ENCODE measurements at regions not wholly inside any gene's neighbourhood (a gene's known extent, or its start where the extent isn't known, plus 50 kb on each side); places are given as distances from the start of the nearest gene placed in this dataset.

DNA sequence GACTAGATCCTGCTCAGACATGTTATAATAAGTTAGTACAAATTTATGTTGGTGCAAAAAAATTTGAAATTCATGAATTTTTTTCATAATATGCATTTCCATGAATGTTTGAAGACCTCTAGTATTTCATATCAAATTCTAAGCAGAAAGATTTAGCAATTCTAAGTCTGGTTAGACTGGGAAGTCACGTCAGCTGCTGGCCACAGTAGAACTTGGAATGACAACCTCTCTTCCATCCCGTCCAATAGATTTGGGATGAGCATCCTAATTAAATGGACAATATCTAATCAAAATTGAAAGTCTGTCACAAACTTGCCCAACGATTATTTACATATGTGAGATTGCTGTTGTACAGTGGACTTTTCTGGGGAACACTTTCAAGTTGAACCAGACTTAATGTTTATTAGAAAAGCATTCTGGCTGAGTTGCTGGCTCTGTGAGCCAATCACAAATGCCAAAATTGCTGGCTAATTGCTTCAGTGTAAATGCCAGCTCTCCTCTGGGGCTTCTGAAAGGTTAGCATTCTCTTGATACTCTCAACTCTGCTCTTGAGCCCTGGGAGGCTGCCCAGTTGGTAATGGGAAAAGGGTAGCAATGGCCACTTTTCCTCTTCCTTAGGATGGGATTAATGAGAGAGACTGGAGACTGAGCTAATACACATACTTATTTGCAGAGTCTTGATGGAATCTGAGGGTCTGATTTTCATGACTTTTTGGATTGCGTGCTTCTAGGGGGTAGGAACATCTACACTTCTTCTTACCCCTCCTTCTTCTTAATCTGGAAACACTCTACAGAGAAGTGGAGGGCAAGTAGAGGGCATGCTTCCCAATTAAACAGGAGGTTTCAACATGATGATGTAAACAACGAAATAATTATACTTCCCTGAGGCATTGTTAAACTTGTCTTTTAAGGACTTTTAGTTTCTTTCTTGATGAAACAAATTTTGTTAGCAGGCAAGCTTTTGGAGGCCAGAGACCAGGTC is 253.5 kb downstream of the BAMBI start:
- Histone ChIP-seq H3K36me3 (ENCODE audit: insufficient read depth) (no peaks in the 10 kb centered on the region), H3K27ac (ENCODE audit: low read depth) (no peak overlapping the region), H3K4me3 (ENCODE audit: low read depth, low read length) (no peak overlapping the region), H3K4me1 (ENCODE audit: insufficient read depth) (no peaks in the 10 kb centered on the region)
- DNase-seq (ENCODE audit: extremely low spot score): no peak
- 67% methylated on average over 5 of the region's 5 CpGs for WGBS

DNA sequence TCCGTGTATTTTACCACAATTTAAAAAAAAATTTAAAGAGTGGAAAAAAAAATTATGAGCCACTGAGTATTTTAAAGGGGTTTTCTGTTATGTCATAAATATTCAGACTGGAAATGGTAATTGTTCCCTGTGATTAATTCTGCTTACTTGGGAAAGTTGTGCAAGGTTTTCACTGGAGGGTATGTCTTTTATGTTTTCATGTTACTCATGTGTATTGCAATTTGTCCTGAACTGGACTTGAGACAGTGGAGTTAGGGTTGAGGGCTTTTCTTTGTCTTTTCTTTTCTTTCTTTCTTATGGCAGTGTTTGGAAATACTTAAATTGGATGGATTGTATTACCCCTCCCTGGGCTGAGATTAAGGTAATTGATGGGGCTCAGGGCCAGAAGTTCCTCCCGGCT is 257.7 kb downstream of the BAMBI start:
- H3K36me3 ChIP-seq (ENCODE audit: insufficient read depth): no peaks in the 10 kb centered on the region
- WGBS: 82% methylated on average over 2 of the region's 2 CpGs

DNA sequence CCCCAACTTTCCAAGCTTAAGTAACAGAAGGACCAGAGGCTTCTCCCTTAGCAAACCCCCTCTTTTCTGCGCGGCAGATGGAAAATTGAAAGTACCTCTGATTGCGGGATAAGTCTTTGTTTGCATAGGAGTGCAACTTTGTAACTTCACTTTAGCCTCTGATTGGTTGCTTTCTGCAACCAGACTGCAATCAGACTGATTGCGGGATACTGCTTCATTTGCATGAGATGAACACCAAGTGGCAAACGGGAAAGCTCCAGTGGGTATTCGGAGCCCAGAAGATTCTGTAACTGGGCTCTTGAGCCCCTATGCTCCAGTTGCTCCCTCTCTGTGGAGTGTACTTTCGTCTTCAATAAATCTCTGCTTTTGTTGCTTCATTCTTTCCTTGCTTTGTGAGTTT is 260.6 kb downstream of the BAMBI start:
- 92% methylated on average over 7 of the region's 7 CpGs for WGBS
- H3K4me3 ChIP-seq (ENCODE audit: low read depth, low read length): no peak overlapping the region
- DNase-seq (ENCODE audit: extremely low spot score): no peak
- no peak overlapping the region for H3K27ac ChIP-seq (ENCODE audit: low read depth)
- no peaks in the 10 kb centered on the region for H3K4me1 ChIP-seq (ENCODE audit: insufficient read depth)
- H3K36me3 ChIP-seq (ENCODE audit: insufficient read depth): no peaks in the 10 kb centered on the region

More for the DNA sequence above, 257.7 kb downstream of the BAMBI start:
- H3K4me1 ChIP-seq (ENCODE audit: insufficient read depth): no peaks in the 10 kb centered on the region
- no peak overlapping the region for H3K4me3 ChIP-seq (ENCODE audit: low read depth, low read length)
- no peak overlapping the region for H3K27ac ChIP-seq (ENCODE audit: low read depth)
- no peak for DNase-seq (ENCODE audit: extremely low spot score)

DNA sequence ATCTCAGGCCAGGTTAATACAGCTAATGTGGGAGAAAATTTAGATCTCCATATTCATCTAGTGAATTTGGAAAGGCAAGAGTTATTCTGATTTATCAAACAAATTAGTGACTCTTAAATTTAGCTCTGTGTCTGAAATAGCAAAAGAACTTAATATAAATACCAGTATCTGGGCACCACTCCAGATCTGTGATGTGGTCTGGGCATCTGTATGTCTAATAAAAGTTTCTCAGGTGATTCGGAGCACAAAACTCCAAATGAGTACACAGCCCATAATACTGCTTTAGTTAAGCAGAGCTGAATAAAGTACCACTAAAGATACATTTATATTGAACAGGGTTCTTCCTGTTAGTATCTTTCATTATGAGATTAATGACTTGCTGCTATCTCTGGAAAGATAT is 261.4 kb downstream of the BAMBI start:
- no peak overlapping the region for H3K4me3 ChIP-seq (ENCODE audit: low read depth, low read length)
- peak overlapping the region; percentile 65 for H3K27ac ChIP-seq (ENCODE audit: low read depth)
- H3K36me3 ChIP-seq (ENCODE audit: insufficient read depth): no peaks in the 10 kb centered on the region
- no peak for DNase-seq (ENCODE audit: extremely low spot score)
- no peaks in the 10 kb centered on the region for H3K4me1 ChIP-seq (ENCODE audit: insufficient read depth)
- 30% methylated on average over 1 of the region's 1 CpG for WGBS

DNA sequence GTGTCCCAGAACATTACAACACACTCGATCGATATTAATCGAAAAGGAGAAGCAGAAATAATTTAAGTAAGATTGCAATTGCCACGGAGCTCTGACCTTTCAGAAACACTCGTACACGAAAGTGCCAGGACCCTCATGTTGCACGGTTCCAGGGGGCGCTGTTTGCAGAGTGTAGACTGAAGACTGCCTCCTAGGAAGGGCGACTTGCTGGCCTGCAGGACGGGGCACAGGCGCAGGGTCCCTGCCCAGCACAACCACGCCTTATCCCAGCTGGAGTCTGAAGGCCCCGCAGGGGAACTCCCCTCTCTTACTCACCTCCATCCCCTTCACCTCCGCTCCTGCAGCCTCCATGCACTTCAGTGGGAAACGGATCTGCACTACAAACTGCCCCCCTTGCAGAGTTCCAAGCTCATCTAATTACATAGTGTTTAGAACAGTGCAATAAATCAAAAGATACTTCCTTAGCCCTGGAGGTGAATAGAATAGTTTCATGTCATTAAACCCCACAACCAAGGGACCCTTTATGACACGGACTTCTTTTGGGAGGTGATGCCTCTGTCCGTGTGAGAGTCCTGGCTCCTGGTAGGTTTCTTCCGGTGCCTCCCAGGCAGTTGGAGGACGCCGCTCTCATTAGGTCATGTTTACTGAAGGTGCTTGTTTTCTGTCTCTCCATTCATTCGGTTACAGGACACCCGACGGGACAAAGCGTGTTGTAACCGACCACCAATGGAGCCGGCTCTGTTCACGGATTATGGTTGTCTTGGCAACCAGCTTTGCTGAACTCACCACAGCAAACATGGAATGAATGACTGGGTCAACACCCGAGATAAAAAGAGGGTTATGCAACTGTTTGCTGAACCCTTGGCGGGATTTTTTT is 262.2 kb downstream of the BAMBI start:
- peak; percentile 76 for DNase-seq (ENCODE audit: extremely low spot score)
- no peak overlapping the region for H3K4me3 ChIP-seq (ENCODE audit: low read depth, low read length)
- 23% methylated on average over 29 of the region's 29 CpGs for WGBS
- no peaks in the 10 kb centered on the region for H3K36me3 ChIP-seq (ENCODE audit: insufficient read depth)
- H3K4me1 ChIP-seq (ENCODE audit: insufficient read depth): no peaks in the 10 kb centered on the region
- H3K27ac ChIP-seq (ENCODE audit: low read depth): peak overlapping the region; percentile 65

- no peaks in the 10 kb centered on the region for H3K36me3 ChIP-seq (ENCODE audit: insufficient read depth)
- H3K4me3 ChIP-seq (ENCODE audit: low read depth, low read length): no peak overlapping the region
- 27% methylated on average over 8 of the region's 8 CpGs for WGBS
- peak overlapping the region; percentile 83 for H3K27ac ChIP-seq (ENCODE audit: low read depth)
- H3K4me1 ChIP-seq (ENCODE audit: insufficient read depth): no peaks in the 10 kb centered on the region
- DNase-seq (ENCODE audit: extremely low spot score): no peak
Measured at GRCh38 chr10:28940158-28940888, 263.0 kb downstream of the BAMBI start.

DNA sequence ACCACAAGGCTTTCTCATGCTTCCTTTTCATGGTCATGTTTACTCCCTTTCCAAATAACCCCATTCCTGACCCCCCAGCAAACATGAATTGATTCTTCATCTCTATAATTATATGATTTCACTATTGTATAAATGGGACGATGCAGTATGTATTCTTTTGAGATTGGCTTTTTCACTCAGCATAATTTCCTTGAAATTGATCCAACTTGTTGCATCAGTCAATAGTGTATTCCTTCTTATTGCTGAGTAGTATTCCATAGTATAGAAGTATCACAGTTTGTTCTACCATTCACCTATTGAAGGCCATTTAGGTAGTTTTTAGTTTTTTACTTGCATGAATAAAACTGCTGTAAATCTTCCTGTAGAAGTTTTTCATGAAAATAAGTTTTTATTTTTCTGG is 264.7 kb downstream of the BAMBI start:
- Histone ChIP-seq H3K36me3 (ENCODE audit: insufficient read depth) (no peaks in the 10 kb centered on the region), H3K4me3 (ENCODE audit: low read depth, low read length) (no peak overlapping the region), H3K4me1 (ENCODE audit: insufficient read depth) (no peaks in the 10 kb centered on the region), H3K27ac (ENCODE audit: low read depth) (no peak overlapping the region)
- WGBS: 86% methylated on average over 1 of the region's 1 CpG
- no peak for DNase-seq (ENCODE audit: extremely low spot score)

GRCh38 chr10:28945959-28946358 is 268.6 kb downstream of the BAMBI start:
- 35% methylated on average over 1 of the region's 1 CpG for WGBS
- DNase-seq (ENCODE audit: extremely low spot score): no peak
- no peaks in the 10 kb centered on the region for H3K4me1 ChIP-seq (ENCODE audit: insufficient read depth)
- no peak overlapping the region for H3K27ac ChIP-seq (ENCODE audit: low read depth)
- H3K4me3 ChIP-seq (ENCODE audit: low read depth, low read length): no peak overlapping the region
- H3K36me3 ChIP-seq (ENCODE audit: insufficient read depth): no peaks in the 10 kb centered on the region

DNA sequence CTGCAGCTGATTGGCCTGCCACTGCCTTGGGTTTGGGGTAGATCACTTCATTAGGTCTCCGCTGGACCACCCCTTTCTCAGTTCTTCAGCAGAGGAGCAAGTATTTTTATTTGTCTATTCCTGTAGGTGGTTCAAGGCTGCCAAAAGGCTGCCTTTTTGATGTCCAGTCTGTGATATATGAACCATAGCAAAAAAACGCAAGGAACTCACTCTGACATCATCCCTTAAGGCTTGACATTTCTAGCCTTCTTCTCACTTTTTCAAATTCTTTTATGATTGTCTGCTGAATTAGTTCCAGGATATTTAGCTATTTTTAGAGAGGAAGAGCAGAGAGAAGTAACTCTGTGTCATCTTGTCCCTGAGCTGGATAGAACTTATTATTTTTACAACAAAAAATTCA is 269.2 kb downstream of the BAMBI start:
- H3K27ac ChIP-seq (ENCODE audit: low read depth): no peak overlapping the region

GRCh38 chr10:28947171-28947570 is 269.9 kb downstream of the BAMBI start:
- DNase-seq (ENCODE audit: extremely low spot score): no peak
- H3K27ac ChIP-seq (ENCODE audit: low read depth): no peak overlapping the region
- WGBS: 29% methylated on average over 6 of the region's 6 CpGs

More for the DNA sequence above, 269.2 kb downstream of the BAMBI start:
- no peak overlapping the region for H3K4me3 ChIP-seq (ENCODE audit: low read depth, low read length)
- H3K36me3 ChIP-seq (ENCODE audit: insufficient read depth): no peaks in the 10 kb centered on the region
- DNase-seq (ENCODE audit: extremely low spot score): no peak
- 54% methylated on average over 2 of the region's 2 CpGs for WGBS
- no peaks in the 10 kb centered on the region for H3K4me1 ChIP-seq (ENCODE audit: insufficient read depth)

DNA sequence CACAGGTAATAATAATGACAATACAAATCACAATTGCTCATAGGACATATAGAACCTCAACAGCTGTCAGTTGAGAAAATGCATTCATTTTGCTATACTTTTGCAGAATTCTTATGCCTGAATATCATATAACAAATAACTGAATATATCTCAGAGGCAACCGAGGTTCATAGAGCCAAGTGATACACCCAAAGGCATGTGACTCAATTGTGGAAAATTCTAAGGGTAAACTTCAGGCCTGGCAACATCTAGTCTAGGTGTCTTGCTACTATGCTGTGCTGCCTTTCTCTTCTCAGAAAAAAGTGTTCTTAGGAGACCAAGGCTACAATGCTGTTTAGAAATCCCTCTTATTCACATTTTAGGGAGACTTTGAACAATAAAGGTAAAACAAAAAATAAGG is 270.7 kb downstream of the BAMBI start:
- WGBS: 83% methylated on average over 1 of the region's 1 CpG
- Histone ChIP-seq H3K4me3 (ENCODE audit: low read depth, low read length) (no peak overlapping the region), H3K27ac (ENCODE audit: low read depth) (no peak overlapping the region), H3K4me1 (ENCODE audit: insufficient read depth) (no peaks in the 10 kb centered on the region), H3K36me3 (ENCODE audit: insufficient read depth) (no peaks in the 10 kb centered on the region)
- DNase-seq (ENCODE audit: extremely low spot score): no peak

More at GRCh38 chr10:28947171-28947570, 269.9 kb downstream of the BAMBI start:
- Histone ChIP-seq H3K4me1 (ENCODE audit: insufficient read depth) (no peaks in the 10 kb centered on the region), H3K4me3 (ENCODE audit: low read depth, low read length) (no peak overlapping the region), H3K36me3 (ENCODE audit: insufficient read depth) (no peaks in the 10 kb centered on the region)

- Histone ChIP-seq H3K27ac (ENCODE audit: low read depth) (no peak overlapping the region), H3K36me3 (ENCODE audit: insufficient read depth) (no peaks in the 10 kb centered on the region), H3K4me3 (ENCODE audit: low read depth, low read length) (no peak overlapping the region), H3K4me1 (ENCODE audit: insufficient read depth) (no peaks in the 10 kb centered on the region)
- DNase-seq (ENCODE audit: extremely low spot score): no peak
- 90% methylated on average over 8 of the region's 8 CpGs for WGBS
Measured at GRCh38 chr10:28949005-28950004, 272.0 kb downstream of the BAMBI start.

Data from urinary bladder (tissue), 3 donors.